ENCODE measurements at regions not wholly inside any gene's neighbourhood (a gene's known extent, or its start where the extent isn't known, plus 50 kb on each side); places are given as distances from the start of the nearest gene placed in this dataset.
"Not testable (repeated sequence)": the region's sequence is repeated elsewhere in the genome, so short reads cannot be mapped to it uniquely, and the experiment has no call there.

DNA sequence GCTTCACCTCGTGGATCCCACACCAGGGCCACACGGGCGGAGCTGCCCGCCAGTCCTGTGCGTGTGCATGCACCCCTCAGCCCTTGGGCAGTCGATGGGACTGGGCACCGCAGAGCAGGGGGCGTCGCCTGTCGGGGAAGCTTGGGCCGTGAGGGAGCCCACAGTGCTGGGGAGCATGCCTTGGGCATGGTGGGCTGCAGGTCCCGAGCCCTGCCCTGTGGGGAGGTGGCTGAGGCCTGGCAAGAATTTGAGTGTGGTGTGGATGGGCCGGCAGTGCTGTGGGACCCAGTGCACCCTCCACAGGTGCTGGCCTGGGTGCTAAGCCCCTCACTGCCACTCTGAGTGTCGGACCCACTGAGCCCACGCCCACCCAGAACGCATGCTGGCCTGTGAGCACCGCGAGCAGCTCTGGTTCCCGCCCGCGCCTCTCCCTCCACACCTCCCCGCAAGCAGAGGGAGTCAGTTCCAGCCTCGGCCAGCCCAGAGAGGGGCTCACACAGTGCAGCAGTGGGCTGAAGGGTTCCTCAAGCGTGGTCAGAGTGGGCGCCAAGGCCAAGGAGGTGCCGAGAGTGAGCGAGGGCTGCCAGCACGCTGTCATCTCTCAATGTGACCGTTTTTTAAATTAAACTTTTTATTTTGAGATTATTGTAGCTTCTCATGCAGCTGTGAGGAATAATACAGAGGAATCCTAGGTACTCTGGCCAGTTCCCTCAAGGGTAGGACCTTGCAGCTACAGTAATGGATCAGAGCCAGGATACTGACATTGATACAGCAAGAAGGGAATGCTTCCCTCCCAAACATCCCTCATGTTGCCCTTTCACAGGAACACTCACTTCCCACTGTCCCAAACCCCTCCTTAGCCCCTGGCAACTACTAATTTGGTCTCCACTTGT is 127.7 kb downstream of the CRYBB2 start:
- Histone ChIP-seq H3K4me1 (ENCODE audit: insufficient read depth, insufficient read length) (no peaks in the 10 kb centered on the region), H3K4me3 (ENCODE audit: insufficient read length, low read depth) (no peak overlapping the region), H3K27me3 (ENCODE audit: insufficient read depth, insufficient read length) (no peaks in the 10 kb centered on the region), H3K9me3 (ENCODE audit: insufficient read depth, low read length) (peaks cover 22% of the 10 kb centered on the region; the same call in 1 of the 2 replicates), H3K9ac (ENCODE audit: insufficient read length, low read depth) (no peak overlapping the region), H3K36me3 (ENCODE audit: insufficient read depth, insufficient read length, low read length) (peaks cover 9% of the 10 kb centered on the region)
- DNase-seq (ENCODE audit: low read depth, low spot score) = no peak
- no peak for TF ChIP-seq YY1 (IDR thresholded peaks at IDR 0.05; ENCODE audit: insufficient read depth, insufficient read length)
- no peak for TF ChIP-seq ZNF274 (IDR thresholded peaks at IDR 0.05; ENCODE audit: low read depth, low read length)
- TF ChIP-seq SUZ12 (IDR thresholded peaks at IDR 0.05; ENCODE audit: extremely low read depth, insufficient read depth, insufficient read length) = no peak

DNA sequence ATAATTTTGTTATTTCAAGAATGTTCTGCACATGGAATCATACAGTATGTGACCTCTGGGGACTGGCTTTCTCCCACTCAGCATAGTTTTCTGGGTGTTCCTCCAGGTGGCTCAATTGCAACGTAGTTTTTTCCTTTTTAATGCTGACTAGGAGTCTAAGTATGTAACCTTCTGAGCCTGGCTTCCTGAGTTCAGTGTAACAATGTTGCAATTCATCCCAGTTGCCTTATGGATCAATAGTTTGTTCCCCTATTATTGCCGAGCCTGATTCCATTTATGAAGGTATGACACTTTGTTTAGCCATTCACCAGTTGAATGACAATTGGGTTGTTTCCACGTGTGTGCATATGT is 128.3 kb downstream of the CRYBB2 start:
- TF ChIP-seq ZNF274 (IDR thresholded peaks at IDR 0.05; ENCODE audit: low read depth, low read length) (no peak), SUZ12 (IDR thresholded peaks at IDR 0.05; ENCODE audit: extremely low read depth, insufficient read depth, insufficient read length) (no peak), YY1 (IDR thresholded peaks at IDR 0.05; ENCODE audit: insufficient read depth, insufficient read length) (no peak)
- H3K4me3 ChIP-seq (ENCODE audit: insufficient read length, low read depth) = no peak overlapping the region
- H3K27me3 ChIP-seq (ENCODE audit: insufficient read depth, insufficient read length) = no peaks in the 10 kb centered on the region
- no peaks in the 10 kb centered on the region for H3K4me1 ChIP-seq (ENCODE audit: insufficient read depth, insufficient read length)
- no peak overlapping the region for H3K9ac ChIP-seq (ENCODE audit: insufficient read length, low read depth)
- peaks cover 12% of the 10 kb centered on the region for H3K36me3 ChIP-seq (ENCODE audit: insufficient read depth, insufficient read length, low read length)
- peaks cover 22% of the 10 kb centered on the region; the same call in 1 of the 2 replicates for H3K9me3 ChIP-seq (ENCODE audit: insufficient read depth, low read length)
- no peak for DNase-seq (ENCODE audit: low read depth, low spot score)

DNA sequence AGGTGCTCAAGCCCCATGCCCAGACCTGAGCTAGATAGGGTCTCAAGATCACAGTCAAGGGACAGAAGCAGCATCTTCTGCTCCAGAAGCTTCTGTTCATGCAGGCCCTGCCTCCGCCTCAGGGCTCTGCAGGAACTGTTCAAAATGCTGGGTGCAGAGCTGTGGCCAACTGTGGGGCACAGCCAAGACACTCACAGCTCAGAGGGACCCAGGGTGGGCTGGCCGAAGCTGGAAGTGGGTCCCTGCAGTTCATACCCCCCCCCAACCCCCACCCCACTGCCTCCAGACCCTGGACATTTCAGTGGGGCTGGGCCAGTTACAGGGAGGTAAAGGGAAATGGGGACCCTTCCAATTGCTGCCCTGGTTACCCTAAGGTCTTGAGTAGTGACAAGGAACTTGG is 129.0 kb downstream of the CRYBB2 start:
- peaks cover 13% of the 10 kb centered on the region for H3K36me3 ChIP-seq (ENCODE audit: insufficient read depth, insufficient read length, low read length)
- H3K9me3 ChIP-seq (ENCODE audit: insufficient read depth, low read length) = peaks cover 22% of the 10 kb centered on the region; the same call in 1 of the 2 replicates
- no peak for TF ChIP-seq YY1 (IDR thresholded peaks at IDR 0.05; ENCODE audit: insufficient read depth, insufficient read length)
- TF ChIP-seq ZNF274 (IDR thresholded peaks at IDR 0.05; ENCODE audit: low read depth, low read length) = no peak
- TF ChIP-seq SUZ12 (IDR thresholded peaks at IDR 0.05; ENCODE audit: extremely low read depth, insufficient read depth, insufficient read length) = no peak
- no peak for DNase-seq (ENCODE audit: low read depth, low spot score)
- H3K9ac ChIP-seq (ENCODE audit: insufficient read length, low read depth) = no peak overlapping the region
- no peak overlapping the region for H3K4me3 ChIP-seq (ENCODE audit: insufficient read length, low read depth)
- no peaks in the 10 kb centered on the region for H3K4me1 ChIP-seq (ENCODE audit: insufficient read depth, insufficient read length)
- no peaks in the 10 kb centered on the region for H3K27me3 ChIP-seq (ENCODE audit: insufficient read depth, insufficient read length)

DNA sequence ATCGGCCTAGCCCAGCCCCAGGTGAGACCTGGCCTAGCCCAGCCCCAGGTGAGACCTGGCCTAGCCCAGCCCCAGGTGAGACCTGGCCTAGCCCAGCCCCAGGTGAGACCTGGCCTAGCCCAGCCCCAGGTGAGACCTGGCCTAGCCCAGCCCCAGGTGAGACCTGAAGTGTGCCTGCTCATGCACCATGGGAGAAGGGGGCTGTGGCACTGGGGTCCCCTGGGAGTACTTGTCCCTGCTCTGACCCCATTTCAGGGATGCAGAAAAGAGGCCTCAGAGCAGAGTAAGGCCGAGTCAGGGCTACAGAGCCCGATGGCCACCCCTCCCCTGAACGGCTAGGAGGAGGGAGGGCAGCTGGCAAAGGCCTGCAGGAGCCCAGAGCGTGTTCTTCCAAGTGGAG is 129.6 kb downstream of the CRYBB2 start:
- Histone ChIP-seq H3K36me3 (ENCODE audit: insufficient read depth, insufficient read length, low read length) (peaks cover 18% of the 10 kb centered on the region), H3K9me3 (ENCODE audit: insufficient read depth, low read length) (peaks cover 22% of the 10 kb centered on the region; the same call in 1 of the 2 replicates)
- DNase-seq (ENCODE audit: low read depth, low spot score); H3K9ac ChIP-seq (ENCODE audit: insufficient read length, low read depth); H3K4me1 ChIP-seq (ENCODE audit: insufficient read depth, insufficient read length); H3K4me3 ChIP-seq (ENCODE audit: insufficient read length, low read depth); H3K27me3 ChIP-seq (ENCODE audit: insufficient read depth, insufficient read length): not testable (repeated sequence)

DNA sequence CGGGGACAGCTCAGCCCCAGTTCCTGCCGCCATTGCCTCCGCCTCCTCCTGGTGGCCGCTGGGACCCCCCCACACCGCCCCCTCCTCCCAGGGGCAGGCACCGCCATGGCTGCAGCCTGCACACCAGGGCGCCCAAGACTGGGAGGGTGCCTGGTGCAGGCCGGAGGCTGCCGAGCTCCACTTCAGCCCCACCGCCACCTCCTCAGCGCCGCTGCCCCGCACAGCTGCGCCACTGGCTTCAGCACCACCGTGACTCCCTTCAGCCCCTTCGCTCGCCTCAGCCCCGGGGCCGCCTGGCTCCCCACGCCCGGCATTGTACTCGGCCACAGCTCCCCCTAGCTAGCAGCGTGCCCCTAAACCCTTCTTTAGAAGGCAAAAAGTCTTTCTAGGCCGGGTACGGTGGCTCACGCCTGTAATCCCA is 131.1 kb downstream of the CRYBB2 start:
- Histone ChIP-seq H3K9ac (ENCODE audit: insufficient read length, low read depth) (no peak overlapping the region), H3K4me3 (ENCODE audit: insufficient read length, low read depth) (no peak overlapping the region), H3K9me3 (ENCODE audit: insufficient read depth, low read length) (peaks cover 22% of the 10 kb centered on the region; the same call in 1 of the 2 replicates), H3K4me1 (ENCODE audit: insufficient read depth, insufficient read length) (no peaks in the 10 kb centered on the region), H3K36me3 (ENCODE audit: insufficient read depth, insufficient read length, low read length) (peaks cover 26% of the 10 kb centered on the region), H3K27me3 (ENCODE audit: insufficient read depth, insufficient read length) (no peaks in the 10 kb centered on the region)
- DNase-seq (ENCODE audit: low read depth, low spot score) = no peak
- TF ChIP-seq YY1 (IDR thresholded peaks at IDR 0.05; ENCODE audit: insufficient read depth, insufficient read length) (no peak), SUZ12 (IDR thresholded peaks at IDR 0.05; ENCODE audit: extremely low read depth, insufficient read depth, insufficient read length) (no peak), ZNF274 (IDR thresholded peaks at IDR 0.05; ENCODE audit: low read depth, low read length) (no peak)

DNA sequence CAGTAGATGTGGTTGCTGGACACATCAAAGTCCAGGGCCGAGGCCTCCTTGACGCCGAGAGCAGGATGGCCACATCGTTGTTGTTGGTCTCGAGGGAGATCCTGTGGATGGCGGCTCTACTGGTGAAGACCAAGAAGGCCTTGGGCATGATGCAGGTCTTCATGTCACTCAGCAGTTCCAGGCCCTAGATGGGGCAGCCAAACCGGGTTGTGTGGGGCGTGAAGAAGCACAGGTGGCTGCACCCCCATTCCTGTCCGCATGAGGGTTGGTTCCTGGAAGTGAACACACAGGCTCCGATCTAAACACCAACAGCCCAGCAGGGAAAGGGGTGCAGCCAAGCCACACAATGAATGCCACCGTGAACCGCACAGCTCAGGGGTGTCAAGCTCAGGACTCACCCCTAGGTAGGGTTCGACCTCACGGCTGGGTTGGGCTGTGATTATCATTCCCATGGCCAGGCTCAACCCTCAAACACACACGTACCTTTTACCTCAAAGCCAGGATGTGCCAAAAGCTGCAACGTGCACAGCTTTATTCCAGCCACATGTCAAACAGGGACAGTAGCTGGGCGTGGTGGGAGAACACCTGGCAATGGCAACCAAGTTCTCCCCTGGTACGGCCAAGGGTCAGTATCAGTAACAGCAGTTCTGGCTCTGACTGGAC is 132.3 kb downstream of the CRYBB2 start:
- Histone ChIP-seq H3K36me3 (ENCODE audit: insufficient read depth, insufficient read length, low read length) (peaks cover 26% of the 10 kb centered on the region), H3K9me3 (ENCODE audit: insufficient read depth, low read length) (peaks cover 18% of the 10 kb centered on the region; the same call in 1 of the 2 replicates), H3K4me3 (ENCODE audit: insufficient read length, low read depth) (no peak overlapping the region), H3K4me1 (ENCODE audit: insufficient read depth, insufficient read length) (no peaks in the 10 kb centered on the region), H3K9ac (ENCODE audit: insufficient read length, low read depth) (no peak overlapping the region), H3K27me3 (ENCODE audit: insufficient read depth, insufficient read length) (no peaks in the 10 kb centered on the region)
- DNase-seq (ENCODE audit: low read depth, low spot score) = no peak
- TF ChIP-seq YY1 (IDR thresholded peaks at IDR 0.05; ENCODE audit: insufficient read depth, insufficient read length) (no peak), ZNF274 (IDR thresholded peaks at IDR 0.05; ENCODE audit: low read depth, low read length) (no peak), SUZ12 (IDR thresholded peaks at IDR 0.05; ENCODE audit: extremely low read depth, insufficient read depth, insufficient read length) (no peak)

DNA sequence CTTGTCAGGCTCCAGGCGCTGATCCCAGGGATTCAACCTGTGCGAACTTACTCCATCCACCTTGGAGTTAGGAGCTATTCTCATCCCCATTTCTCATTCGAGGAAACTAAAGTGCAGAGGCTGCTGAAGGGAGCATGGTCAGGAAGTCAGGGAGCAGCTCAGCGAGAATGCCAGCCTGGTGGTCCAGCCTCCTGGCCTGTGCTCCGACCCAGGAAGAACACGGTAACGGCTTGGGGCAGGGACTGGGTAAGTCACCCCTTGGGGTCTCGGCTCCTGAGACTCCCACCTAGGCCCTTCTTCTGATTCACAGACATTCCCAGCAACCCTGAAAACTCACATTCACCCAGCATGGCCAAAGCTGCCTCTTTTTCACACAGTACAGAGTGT is 132.8 kb downstream of the CRYBB2 start:
- TF ChIP-seq ZNF274 (IDR thresholded peaks at IDR 0.05; ENCODE audit: low read depth, low read length) (no peak), YY1 (IDR thresholded peaks at IDR 0.05; ENCODE audit: insufficient read depth, insufficient read length) (no peak), SUZ12 (IDR thresholded peaks at IDR 0.05; ENCODE audit: extremely low read depth, insufficient read depth, insufficient read length) (no peak)
- peaks cover 26% of the 10 kb centered on the region for H3K36me3 ChIP-seq (ENCODE audit: insufficient read depth, insufficient read length, low read length)
- peaks cover 13% of the 10 kb centered on the region; the same call in 1 of the 2 replicates for H3K9me3 ChIP-seq (ENCODE audit: insufficient read depth, low read length)
- no peaks in the 10 kb centered on the region for H3K4me1 ChIP-seq (ENCODE audit: insufficient read depth, insufficient read length)
- no peak overlapping the region for H3K4me3 ChIP-seq (ENCODE audit: insufficient read length, low read depth)
- no peak for DNase-seq (ENCODE audit: low read depth, low spot score)
- H3K9ac ChIP-seq (ENCODE audit: insufficient read length, low read depth) = no peak overlapping the region
- H3K27me3 ChIP-seq (ENCODE audit: insufficient read depth, insufficient read length) = no peaks in the 10 kb centered on the region

Measured in NT2/D1 (cell line).